ENCODE measurements at regions not wholly inside any gene's neighbourhood (a gene's known extent, or its start where the extent isn't known, plus 50 kb on each side); places are given as distances from the start of the nearest gene placed in this dataset.

DNA sequence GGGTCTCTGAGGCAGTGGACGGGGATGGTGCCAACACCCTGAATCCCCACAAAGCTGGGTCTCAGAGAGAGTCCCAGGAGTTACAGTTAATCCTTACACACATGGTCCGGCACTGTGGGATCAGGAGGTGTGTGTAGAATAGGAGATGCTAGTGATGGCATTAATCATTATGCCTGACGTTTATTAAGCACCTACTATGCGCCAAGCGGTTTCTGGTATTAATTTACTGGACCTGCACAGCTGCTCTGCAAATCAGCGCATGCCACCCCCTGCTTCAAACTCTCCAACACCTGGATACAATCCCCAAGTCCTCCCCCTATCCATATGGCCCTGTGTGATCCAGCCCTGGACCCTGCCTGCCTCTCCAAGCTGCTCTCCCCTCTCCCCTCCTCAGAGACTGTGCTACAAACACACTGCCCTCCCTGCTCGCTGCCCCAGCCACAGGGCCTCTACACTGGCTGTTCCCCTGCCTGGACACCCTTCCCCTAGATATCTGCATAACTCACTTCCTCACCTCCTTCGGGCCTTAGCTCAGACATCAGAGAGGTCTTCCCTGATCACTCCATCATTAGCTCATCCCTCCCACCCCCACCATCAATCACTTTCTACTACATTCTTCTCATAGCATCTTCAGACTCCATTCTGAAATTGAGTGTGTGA lies 86.0 kb downstream of the RFLNA start:
- Histone ChIP-seq H2AFZ (ENCODE audit: low read depth, low read length, severe bottlenecking) (no peak overlapping the region), H3K36me3 (ENCODE audit: low read length) (no peaks in the 10 kb centered on the region), H3K79me2 (ENCODE audit: insufficient read depth, low read length) (no peaks in the 10 kb centered on the region), H3F3A (ENCODE audit: insufficient read depth) (no peaks in the 10 kb centered on the region), H3K27ac (ENCODE audit: low read depth, low read length) (no peak overlapping the region), H3K27me3 (ENCODE audit: low read length) (no peaks in the 10 kb centered on the region), H3K4me3 (ENCODE audit: insufficient read depth, low read length, poor library complexity, severe bottlenecking) (no peak overlapping the region), H3K4me2 (ENCODE audit: low read depth, low read length, poor library complexity, severe bottlenecking) (no peak overlapping the region), H4K20me1 (ENCODE audit: low read depth, low read length) (no peaks in the 10 kb centered on the region), H3K9ac (ENCODE audit: low read length) (no peak overlapping the region), H3K9me3 (ENCODE audit: insufficient read depth, low read length) (no peaks in the 10 kb centered on the region), H3K9me2 (replicated peaks; ENCODE audit: insufficient read depth, low read length) (no peaks in the 10 kb centered on the region)
- TF ChIP-seq, protein P1, sequence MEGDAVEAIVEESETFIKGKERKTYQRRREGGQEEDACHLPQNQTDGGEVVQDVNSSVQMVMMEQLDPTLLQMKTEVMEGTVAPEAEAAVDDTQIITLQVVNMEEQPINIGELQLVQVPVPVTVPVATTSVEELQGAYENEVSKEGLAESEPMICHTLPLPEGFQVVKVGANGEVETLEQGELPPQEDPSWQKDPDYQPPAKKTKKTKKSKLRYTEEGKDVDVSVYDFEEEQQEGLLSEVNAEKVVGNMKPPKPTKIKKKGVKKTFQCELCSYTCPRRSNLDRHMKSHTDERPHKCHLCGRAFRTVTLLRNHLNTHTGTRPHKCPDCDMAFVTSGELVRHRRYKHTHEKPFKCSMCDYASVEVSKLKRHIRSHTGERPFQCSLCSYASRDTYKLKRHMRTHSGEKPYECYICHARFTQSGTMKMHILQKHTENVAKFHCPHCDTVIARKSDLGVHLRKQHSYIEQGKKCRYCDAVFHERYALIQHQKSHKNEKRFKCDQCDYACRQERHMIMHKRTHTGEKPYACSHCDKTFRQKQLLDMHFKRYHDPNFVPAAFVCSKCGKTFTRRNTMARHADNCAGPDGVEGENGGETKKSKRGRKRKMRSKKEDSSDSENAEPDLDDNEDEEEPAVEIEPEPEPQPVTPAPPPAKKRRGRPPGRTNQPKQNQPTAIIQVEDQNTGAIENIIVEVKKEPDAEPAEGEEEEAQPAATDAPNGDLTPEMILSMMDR (IDR thresholded peaks at IDR 0.05; ENCODE audit: insufficient read depth, low read length, poor library complexity, severe bottlenecking), result no peak
- no peak for TF ChIP-seq EZH2phosphoT487 (conservative IDR thresholded peaks at IDR 0.05; ENCODE audit: low read length)

DNA sequence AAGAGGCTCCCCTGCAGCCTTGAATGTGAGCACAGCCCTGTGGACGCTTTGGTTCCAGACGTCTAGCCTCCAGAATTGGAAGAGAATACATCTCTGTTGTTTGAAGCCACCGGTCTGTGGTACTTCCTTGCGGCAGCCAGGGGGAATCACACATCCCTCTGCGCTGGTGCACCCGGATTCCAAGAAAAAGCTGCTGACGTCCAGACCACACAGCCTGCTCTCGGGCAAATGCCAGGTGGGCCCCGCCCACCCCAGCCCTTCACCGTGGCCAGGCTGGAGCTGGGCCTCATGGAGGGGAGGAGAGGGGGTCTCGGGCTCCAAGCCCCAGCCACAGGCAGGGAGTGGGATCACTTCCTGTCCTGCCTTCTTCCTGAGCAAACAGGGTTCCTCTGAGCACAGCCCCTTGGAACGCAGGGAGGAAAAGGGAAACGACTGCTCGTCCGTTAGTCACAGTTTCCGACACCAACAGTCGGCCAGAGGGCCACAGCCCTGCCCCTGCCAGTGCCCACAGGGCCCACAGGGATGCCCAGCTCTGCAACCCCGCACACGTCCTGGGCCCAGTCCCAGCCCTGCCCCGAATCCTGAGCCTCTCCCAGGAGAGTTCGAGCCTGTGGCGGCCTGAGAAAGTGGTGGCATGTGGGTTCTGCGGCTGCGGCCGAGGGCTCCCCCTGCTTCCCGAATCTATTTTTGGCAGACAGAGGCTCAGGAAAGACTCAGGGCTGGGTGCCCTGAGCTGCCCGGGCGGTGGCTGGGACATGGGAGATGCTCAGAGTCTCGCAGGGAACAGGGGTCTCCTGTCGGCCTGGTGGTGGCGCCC lies 85.3 kb downstream of the RFLNA start:
- Histone ChIP-seq H3F3A (ENCODE audit: insufficient read depth) (no peaks in the 10 kb centered on the region), H3K79me2 (ENCODE audit: insufficient read depth, low read length) (no peaks in the 10 kb centered on the region), H3K4me3 (ENCODE audit: insufficient read depth, low read length, poor library complexity, severe bottlenecking) (no peak overlapping the region), H3K9me3 (ENCODE audit: insufficient read depth, low read length) (no peaks in the 10 kb centered on the region), H3K4me2 (ENCODE audit: low read depth, low read length, poor library complexity, severe bottlenecking) (no peak overlapping the region), H3K9ac (ENCODE audit: low read length) (no peak overlapping the region), H3K9me2 (replicated peaks; ENCODE audit: insufficient read depth, low read length) (no peaks in the 10 kb centered on the region), H2AFZ (ENCODE audit: low read depth, low read length, severe bottlenecking) (no peak overlapping the region), H4K20me1 (ENCODE audit: low read depth, low read length) (no peaks in the 10 kb centered on the region), H3K27ac (ENCODE audit: low read depth, low read length) (no peak overlapping the region), H3K27me3 (ENCODE audit: low read length) (no peaks in the 10 kb centered on the region), H3K36me3 (ENCODE audit: low read length) (no peaks in the 10 kb centered on the region)
- TF ChIP-seq, protein P1 (IDR thresholded peaks at IDR 0.05; ENCODE audit: insufficient read depth, low read length, poor library complexity, severe bottlenecking), result no peak
- TF ChIP-seq EZH2phosphoT487 (conservative IDR thresholded peaks at IDR 0.05; ENCODE audit: low read length), result no peak

DNA sequence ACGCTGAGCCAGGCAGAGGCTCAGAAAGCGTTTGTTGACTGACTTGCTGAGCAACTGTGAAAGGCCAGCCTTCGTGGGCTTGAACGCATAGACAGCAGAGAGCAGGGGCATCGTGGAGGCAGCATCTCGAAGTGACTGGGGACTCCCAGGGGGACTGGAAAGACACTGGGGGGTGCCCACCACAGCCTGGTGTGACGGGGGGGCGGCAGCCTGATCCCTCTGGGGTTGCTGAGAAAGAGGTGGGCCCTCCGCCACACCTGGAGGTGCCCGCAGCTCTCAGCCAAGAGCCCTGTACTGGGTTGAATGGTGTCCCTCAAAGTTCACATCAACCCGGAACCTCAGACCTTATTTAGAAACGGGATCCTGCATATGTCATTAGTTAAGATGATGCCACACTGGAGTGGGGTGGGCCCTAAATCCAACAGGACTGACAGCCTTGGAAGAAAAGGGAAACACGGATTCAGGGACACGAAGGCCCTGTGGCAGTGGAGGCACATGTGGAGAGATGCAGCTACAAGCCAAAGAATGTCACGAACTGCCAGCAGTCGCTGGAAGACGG lies 84.6 kb downstream of the RFLNA start:
- Histone ChIP-seq H3K9ac (ENCODE audit: low read length) (no peak overlapping the region), H3F3A (ENCODE audit: insufficient read depth) (no peaks in the 10 kb centered on the region), H4K20me1 (ENCODE audit: low read depth, low read length) (no peaks in the 10 kb centered on the region), H3K27me3 (ENCODE audit: low read length) (no peaks in the 10 kb centered on the region), H3K27ac (ENCODE audit: low read depth, low read length) (no peak overlapping the region), H3K79me2 (ENCODE audit: insufficient read depth, low read length) (no peaks in the 10 kb centered on the region), H3K9me3 (ENCODE audit: insufficient read depth, low read length) (no peaks in the 10 kb centered on the region), H3K4me2 (ENCODE audit: low read depth, low read length, poor library complexity, severe bottlenecking) (no peak overlapping the region), H3K9me2 (replicated peaks; ENCODE audit: insufficient read depth, low read length) (no peaks in the 10 kb centered on the region), H3K4me3 (ENCODE audit: insufficient read depth, low read length, poor library complexity, severe bottlenecking) (no peak overlapping the region), H2AFZ (ENCODE audit: low read depth, low read length, severe bottlenecking) (no peak overlapping the region), H3K36me3 (ENCODE audit: low read length) (no peaks in the 10 kb centered on the region)
- no peak for TF ChIP-seq EZH2phosphoT487 (conservative IDR thresholded peaks at IDR 0.05; ENCODE audit: low read length)
- TF ChIP-seq, protein P1 (IDR thresholded peaks at IDR 0.05; ENCODE audit: insufficient read depth, low read length, poor library complexity, severe bottlenecking), result no peak

Data from SU-DHL-6 (cell line).